HT1080 (cell line): ENCODE measurements at regions not wholly inside any gene's neighbourhood (a gene's known extent, or its start where the extent isn't known, plus 50 kb on each side); places are given as distances from the start of the nearest gene placed in this dataset.

Experiments used
- DNase-seq: peaks from one replicate; pipeline ENCODE4 v3.0.0-alpha.2; 2015; ENCODE audit warnings: low read depth

DNA sequence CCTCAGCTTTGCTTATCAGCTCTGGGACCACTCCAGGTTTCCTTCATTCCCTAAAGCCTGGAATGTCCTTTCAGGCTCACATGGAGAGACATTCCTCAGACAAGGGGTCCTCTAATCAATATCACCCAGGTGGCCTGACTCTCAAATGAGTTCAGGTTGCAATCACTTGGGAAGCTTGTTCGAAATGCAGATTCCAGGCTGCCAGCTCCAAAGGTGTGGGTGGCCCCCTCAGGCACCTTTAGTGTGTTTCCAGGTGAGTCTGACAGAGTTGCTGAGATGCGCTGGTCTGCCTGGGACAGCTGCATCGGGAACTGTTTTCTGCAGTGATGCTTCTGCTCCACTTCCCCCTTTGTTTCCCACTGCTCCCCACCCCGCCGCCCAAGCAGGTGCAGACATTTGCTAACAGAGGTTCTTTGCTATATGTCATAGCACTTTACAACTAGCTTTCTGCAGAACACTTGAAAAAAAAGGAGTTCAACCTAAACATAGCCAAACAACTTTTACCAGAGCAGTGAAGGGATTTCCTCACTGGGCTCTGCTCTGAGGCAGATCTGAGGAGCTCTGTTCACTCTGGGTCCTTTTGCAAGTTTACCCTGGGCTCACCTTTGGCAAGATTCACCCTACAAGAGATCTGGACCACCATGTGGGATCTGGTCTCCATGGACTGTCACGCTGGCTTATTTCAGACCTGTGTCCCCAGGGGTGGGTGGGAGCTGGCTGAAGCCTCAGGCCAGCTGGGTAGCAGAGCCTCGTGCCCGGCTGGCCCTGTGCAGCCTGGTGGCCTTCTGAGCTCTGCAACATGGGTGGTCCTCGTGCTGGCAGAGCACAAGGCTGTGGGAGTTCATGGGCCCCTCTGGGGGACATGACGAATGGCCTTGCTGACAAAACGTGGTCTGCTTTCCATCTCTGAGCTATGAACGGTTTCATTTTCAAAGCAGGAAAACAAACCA is 539.6 kb downstream of the CCDC171 start:
- DNase-seq: no peak

GRCh38 chr9:16098306-16098705 is 545.5 kb downstream of the CCDC171 start:
- DNase-seq: no peak

DNA sequence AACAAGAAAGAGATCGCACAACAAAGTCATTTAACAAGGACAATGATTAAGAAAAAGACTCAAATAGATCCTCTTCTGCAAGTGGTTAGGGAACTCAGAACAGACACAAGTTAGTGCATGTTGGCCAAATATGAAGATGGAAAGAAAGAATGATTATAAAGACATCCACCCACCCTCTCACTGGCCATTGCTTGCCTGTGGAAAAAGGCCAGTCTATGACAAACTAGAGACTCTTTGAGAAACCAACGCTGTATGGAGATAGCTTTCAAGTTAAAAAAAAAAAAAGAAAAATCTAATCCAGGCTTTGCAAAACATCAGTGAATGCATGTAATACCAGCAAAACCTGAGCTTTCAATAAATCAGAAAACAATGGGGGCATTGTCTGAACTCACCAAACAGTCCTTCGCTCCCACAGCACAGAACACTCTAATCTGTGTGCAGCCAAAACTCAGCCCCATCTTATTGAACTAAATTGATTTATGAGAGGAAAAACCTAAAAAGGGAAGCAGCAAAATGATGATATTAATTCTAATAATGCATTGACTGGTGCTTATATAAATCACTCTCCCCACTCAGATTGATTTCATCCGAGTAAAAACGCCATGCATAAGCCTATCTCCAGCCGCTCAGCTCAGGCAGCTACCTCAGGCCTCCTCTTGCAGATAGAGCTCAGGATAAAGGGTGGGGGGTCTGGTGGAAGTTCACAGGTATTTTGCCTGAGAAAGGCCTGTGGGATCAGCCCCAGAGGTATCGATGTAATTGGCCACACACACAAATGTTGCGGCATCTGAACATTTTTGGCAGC is 547.1 kb downstream of the CCDC171 start:
- no peak for DNase-seq

DNA sequence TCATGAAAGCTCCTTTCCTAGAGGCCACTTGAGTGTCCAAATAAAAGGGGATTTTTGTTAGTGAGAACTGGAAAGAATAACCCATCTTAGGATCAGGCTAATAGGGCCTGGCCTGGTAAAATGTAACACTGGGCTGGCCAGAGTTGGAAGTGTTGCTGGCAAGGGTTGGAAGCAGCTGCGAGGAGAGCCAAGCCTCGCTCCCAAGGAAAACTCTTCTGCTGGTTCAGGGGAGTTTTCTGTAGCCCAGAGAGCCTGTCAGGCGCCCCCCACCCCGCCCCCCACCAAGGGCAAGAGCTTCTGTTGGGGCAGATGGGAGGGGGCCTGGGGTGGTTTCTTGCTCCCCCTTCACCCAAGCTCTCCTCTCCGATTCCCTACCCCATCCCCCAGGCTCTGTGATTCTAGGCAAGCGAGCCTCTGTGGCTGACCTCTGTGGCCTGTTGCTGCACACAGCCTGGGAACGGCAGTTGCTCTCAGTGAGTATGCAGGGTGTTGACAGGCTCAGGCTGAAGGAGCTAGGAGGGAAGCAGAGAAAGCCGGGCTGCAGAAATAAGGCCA is 547.8 kb downstream of the CCDC171 start:
- no peak for DNase-seq

GRCh38 chr9:16102154-16102553 is 549.3 kb downstream of the CCDC171 start:
- DNase-seq: no peak

GRCh38 chr9:16103620-16104397 is 551.0 kb downstream of the CCDC171 start:
- no peak for DNase-seq

GRCh38 chr9:16105168-16106020 is 552.6 kb downstream of the CCDC171 start:
- DNase-seq: no peak

- DNase-seq: no peak
These were observed 553.3 kb downstream of the CCDC171 start for GRCh38 chr9:16106021-16106571.

- DNase-seq: no peak
These were observed 559.3 kb downstream of the CCDC171 start for GRCh38 chr9:16112116-16112515.

GRCh38 chr9:16115994-16116393 is 563.2 kb downstream of the CCDC171 start:
- no peak for DNase-seq

- no peak for DNase-seq
These were observed 565.2 kb downstream of the CCDC171 start for GRCh38 chr9:16118043-16118442.

GRCh38 chr9:16119261-16120230 is 566.7 kb downstream of the CCDC171 start:
- DNase-seq: peak; percentile 77

GRCh38 chr9:16120231-16120641 is 567.4 kb downstream of the CCDC171 start:
- no peak for DNase-seq

GRCh38 chr9:16120727-16121126 is 567.9 kb downstream of the CCDC171 start:
- no peak for DNase-seq

- no peak for DNase-seq
These were observed 568.3 kb downstream of the CCDC171 start for GRCh38 chr9:16121168-16121567.

DNA sequence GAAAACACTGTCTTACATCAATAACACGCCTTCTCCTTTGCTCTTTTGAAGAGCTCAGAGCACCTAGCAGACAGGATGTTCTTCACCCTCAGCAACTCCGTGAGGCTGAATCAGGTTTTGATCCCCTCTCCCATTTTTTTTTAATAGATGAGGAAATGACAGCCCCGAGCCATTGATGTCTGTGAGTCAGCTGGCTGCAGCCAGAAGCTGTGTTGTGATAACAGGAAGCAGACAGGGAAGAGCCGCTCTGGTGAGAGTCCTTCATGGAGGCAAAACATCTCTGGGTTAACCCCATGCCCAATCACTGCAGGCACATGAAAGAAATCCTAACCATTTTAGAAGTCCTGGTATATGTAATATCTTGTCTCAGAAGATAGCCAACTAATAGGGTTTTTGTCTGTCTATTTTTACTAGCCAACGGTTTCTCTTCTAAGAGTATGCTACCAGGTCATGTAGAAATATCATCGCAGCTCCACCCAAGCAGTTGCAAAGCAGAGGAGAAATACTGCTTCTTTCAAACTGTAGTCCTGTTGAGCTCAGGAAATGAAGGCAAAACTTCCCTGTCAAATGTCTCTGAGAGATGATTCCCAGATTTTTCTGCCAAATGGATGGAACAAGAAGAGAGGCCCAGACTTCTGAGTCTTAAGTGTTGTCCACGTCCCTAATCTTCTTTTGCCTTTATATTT is 568.9 kb downstream of the CCDC171 start:
- DNase-seq: peak; percentile 72

DNA sequence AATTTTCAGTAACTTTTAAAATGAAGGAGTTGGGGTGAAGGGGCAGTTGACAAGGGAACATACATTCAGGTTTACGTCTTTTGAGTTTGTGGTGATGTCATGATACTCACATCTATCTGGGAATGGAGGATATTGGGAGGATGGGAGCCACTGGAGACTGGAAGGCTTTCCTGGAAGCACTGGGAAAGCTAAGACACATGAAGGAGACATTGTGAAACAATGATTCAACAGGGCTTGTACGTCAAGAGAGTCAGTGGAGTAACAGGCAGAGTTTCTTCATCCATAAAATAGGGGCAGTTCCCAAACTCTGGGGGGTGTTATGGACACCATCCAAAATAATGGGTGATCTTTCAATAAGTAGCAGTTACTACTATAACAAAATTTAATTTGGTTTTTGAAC is 572.8 kb downstream of the CCDC171 start:
- no peak for DNase-seq

- no peak for DNase-seq
These were observed 573.2 kb downstream of the CCDC171 start for GRCh38 chr9:16126042-16126441.
